ENCODE measurements at regions not wholly inside any gene's neighbourhood (a gene's known extent, or its start where the extent isn't known, plus 50 kb on each side); places are given as distances from the start of the nearest gene placed in this dataset.

DNA sequence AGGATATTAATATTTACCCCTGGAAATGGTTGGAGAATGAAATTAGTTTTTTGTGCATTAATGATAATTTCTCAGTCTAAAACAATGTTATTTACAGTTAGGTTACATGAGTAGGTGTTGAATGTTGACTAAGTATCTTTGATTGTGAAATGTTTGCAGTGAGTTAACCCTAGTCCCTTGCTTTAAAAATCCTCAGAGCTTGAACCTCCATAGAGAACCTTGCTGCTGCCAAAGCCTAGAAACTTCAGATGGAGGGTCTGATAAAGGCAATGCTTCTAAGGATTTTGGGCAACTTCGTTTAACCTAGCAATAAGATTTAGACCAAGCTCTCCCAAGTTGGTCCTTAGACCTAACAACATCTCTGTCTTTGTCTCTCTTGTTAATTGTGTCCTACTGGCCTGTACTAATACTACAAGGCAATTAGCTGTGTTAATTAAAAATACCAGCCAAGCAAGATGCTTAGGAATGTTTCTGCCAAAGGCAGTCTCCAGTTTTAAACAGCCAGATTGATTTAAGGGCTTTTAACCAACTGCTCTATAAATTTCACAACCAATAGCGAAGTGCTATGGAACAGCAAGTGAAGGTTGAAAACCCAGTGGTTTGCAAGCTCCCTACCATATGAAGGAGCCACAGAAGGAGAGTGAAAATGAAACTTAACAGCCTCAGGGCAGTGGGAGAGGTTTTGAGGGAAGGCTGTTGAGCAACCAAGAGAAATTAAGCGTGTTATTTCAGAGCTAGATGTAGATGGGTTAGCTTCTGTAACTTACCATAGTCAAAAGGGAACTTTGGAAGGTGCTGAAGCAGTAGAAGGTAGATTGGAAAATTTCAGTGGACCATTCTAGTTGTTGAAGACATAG, 295.9 kb upstream of the ANO5 start:
- TF ChIP-seq, protein P1, sequence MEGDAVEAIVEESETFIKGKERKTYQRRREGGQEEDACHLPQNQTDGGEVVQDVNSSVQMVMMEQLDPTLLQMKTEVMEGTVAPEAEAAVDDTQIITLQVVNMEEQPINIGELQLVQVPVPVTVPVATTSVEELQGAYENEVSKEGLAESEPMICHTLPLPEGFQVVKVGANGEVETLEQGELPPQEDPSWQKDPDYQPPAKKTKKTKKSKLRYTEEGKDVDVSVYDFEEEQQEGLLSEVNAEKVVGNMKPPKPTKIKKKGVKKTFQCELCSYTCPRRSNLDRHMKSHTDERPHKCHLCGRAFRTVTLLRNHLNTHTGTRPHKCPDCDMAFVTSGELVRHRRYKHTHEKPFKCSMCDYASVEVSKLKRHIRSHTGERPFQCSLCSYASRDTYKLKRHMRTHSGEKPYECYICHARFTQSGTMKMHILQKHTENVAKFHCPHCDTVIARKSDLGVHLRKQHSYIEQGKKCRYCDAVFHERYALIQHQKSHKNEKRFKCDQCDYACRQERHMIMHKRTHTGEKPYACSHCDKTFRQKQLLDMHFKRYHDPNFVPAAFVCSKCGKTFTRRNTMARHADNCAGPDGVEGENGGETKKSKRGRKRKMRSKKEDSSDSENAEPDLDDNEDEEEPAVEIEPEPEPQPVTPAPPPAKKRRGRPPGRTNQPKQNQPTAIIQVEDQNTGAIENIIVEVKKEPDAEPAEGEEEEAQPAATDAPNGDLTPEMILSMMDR (IDR thresholded peaks at IDR 0.05) = no peak
- no peak for TF ChIP-seq POLR2A (IDR thresholded peaks at IDR 0.05)
